DND-41 (cell line): ENCODE measurements at regions not wholly inside any gene's neighbourhood (a gene's known extent, or its start where the extent isn't known, plus 50 kb on each side); places are given as distances from the start of the nearest gene placed in this dataset.
"Not testable (repeated sequence)": the region's sequence is repeated elsewhere in the genome, so short reads cannot be mapped to it uniquely, and the experiment has no call there.

Experiments
- EZH2 ChIP-seq: IDR thresholded peaks from 3 replicates; pipeline ENCODE4 v1.6.1; 2012; ENCODE audit warnings: borderline replicate concordance, low read depth, mild to moderate bottlenecking, moderate library complexity, low read length, inconsistent platforms; ENCODE audit not compliant: severe bottlenecking
- TF ChIP-seq, protein P1 (sequence below): IDR thresholded peaks from 2 replicates; pipeline ENCODE4 v1.5.1; 2012; ENCODE audit warnings: borderline replicate concordance, low read length, moderate library complexity, mild to moderate bottlenecking; ENCODE audit not compliant: poor library complexity, severe bottlenecking; ENCODE audit errors: extremely low read depth

DNA sequence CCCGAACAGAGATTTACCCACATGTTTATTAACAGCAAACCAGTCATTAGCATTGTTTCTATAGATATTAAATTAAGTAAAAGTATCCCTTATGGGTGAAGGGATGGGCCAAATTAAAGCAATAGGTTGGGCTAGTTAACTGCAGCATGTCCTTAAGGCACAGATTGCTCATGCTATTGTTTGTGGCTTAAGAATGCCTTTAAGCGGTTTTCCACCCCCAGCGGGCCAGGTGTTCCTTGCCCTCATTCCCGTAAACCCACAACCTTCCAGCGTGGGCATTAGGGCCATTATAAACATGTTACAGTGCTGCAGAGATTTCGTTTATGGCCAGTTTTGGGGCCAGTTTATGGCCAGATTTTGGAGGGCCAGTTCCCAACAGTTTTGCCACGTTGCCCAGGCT lies 245.3 kb upstream of the PROK2 start:
- TF ChIP-seq, protein P1, sequence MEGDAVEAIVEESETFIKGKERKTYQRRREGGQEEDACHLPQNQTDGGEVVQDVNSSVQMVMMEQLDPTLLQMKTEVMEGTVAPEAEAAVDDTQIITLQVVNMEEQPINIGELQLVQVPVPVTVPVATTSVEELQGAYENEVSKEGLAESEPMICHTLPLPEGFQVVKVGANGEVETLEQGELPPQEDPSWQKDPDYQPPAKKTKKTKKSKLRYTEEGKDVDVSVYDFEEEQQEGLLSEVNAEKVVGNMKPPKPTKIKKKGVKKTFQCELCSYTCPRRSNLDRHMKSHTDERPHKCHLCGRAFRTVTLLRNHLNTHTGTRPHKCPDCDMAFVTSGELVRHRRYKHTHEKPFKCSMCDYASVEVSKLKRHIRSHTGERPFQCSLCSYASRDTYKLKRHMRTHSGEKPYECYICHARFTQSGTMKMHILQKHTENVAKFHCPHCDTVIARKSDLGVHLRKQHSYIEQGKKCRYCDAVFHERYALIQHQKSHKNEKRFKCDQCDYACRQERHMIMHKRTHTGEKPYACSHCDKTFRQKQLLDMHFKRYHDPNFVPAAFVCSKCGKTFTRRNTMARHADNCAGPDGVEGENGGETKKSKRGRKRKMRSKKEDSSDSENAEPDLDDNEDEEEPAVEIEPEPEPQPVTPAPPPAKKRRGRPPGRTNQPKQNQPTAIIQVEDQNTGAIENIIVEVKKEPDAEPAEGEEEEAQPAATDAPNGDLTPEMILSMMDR = not testable (repeated sequence)
- TF ChIP-seq EZH2 = not testable (repeated sequence)
